Frontal cortex (tissue), 4 donors: ENCODE measurements at regions not wholly inside any gene's neighbourhood (a gene's known extent, or its start where the extent isn't known, plus 50 kb on each side); places are given as distances from the start of the nearest gene placed in this dataset. TPM values are rescaled to one million over a fixed set of nuclear protein-coding genes. Genes with fewer than 3 reads are reported as not detected.

Source experiments
- DNase-seq, 2 donors: peaks; one replicate each; pipeline ENCODE4 v3.0.0; 2012; ENCODE audit warnings: low spot score in 2 of 2
- FAIRE-seq: peaks from 2 replicates; lab custom pipeline; 2012; peaks lifted over from hg19 to GRCh38; lab: Jason Lieb, UNC
- small RNA-seq: library from RNA; depleted of rRNA; stranded (forward); fragments of <200 nt; gene quantifications from one replicate; pipeline ENCODE3, GENCODE V24; 2014
- donor health status: control.
- donor health status: control.
- donor health status: control.

DNA sequence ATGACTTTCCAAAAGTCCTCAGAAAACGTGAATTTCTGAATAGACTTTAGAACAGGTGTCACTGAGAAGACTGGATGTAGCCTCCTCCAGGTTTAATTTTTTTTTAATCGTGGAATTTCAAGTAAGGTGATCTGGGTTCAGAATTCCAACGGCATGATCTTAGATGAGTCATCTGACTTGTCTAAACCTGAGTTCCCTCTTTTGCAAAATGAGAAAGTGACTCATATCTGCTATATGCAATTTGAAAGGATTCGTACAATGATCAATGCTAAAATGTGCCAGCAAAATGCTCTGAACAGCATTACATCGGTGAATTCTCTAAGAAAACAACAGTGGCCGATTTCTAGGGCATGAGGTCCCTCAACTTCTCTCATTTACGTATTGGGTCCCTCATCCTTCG lies 69.1 kb upstream of the ZNF516 start:
- no peak for DNase-seq
- FAIRE-seq, result no peak

DNA sequence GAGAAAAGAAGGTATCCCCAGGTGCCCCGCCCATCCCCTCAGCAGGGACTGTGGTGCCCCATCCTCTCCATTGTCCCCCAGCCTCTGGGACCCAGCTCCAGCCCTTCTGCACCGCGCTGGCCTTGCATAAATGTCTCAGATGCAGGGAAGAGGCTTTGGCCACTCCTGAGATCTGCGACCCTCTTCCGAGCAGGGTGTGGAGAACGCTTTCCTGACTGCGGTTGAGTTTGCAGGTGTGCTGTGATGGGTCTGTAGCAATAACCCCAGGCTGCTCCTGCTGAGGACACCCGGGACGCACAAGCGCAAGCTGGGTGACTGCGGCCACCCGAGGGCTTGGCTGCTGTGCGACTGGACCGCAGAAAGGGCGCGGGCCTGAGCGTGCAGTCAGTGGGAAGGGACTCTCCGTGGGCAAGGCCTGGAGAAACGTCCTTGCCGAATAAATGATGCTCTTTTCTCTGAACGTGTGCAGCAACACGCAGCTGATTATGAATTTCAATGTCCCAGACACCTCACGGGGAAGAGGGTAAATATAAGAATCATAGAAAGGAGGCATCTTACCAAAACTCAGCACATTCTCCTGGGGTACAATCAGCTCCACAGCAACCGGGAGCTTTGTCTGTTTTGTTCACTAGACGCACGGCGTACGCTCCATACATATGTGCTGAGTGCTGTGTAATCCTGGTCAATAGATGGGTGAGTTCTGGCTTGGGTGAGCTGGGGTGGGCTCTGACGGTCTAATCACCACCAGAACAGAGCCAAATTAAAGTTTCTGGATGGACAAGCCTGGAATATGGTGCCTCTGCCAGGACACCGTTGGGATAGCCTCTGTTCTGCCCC lies 67.5 kb upstream of the ZNF516 start:
- no peak for FAIRE-seq
- no peak for DNase-seq

DNA sequence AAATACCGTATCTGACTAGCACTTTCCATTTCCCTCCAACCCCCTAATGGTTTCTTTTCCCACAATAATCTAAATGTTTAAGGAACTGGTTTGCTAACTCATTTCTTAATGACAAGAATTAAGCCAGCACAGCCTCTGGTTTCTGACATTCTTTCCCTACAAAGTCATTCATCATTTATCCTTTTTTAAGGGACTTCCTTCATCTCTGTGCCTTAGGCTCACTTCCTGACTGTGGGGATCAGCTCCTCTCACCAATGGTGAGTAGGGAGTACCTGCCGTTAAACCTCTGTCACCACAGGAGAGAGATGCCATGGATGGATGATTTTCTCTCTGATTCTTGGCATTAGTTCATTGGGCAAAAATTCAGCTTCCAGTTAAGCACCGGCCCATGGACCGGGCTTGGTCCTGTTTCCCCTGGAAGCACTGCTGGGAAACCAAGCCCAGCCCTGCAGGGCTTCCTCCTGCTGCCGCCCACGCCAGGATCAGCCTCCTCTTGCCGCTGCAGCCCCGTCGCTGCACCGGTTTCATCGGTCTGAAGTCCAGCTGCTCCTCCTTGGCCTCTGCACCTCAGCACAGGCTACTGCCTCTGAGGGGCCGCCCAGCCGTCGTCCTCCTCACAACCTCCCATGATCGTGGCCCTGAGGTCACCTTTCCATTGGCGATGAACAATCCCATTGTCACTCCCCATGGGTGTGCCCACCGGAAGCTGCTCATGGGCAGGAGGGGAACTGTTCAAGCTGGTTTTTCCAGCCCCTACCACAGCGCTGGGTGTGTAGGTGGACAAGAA lies 64.0 kb upstream of the ZNF516 start:
- no peak for FAIRE-seq

DNA sequence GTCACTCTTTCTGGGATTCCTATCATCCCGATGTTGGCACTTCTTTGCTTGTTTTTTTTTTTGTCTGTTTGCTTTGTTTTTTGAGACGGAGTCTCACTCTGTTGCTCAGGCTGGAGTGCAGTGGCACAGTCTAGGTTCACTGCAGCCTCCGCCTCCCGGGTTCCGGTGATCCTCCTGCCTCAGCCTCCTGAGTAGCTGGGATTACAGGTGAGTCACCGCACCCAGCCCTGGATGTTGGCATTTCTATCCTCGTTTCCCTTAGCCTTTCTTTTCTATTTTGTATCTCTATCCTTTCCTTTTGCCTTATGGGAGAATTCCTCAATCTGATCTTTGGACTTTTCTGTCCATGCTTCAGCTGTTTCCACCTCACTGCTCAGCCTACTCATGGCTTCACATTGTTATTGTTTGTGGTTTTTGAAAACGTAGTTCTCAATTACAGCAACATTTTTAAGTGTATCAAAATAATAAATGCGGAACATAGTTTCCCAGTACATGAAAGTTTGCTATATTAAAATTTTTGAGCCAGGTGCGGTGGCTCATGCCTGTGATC lies 62.1 kb upstream of the ZNF516 start:
- no peak for FAIRE-seq
- DNase-seq, result no peak

More for the DNA sequence above, 64.0 kb upstream of the ZNF516 start:
- DNase-seq, result no peak

DNA sequence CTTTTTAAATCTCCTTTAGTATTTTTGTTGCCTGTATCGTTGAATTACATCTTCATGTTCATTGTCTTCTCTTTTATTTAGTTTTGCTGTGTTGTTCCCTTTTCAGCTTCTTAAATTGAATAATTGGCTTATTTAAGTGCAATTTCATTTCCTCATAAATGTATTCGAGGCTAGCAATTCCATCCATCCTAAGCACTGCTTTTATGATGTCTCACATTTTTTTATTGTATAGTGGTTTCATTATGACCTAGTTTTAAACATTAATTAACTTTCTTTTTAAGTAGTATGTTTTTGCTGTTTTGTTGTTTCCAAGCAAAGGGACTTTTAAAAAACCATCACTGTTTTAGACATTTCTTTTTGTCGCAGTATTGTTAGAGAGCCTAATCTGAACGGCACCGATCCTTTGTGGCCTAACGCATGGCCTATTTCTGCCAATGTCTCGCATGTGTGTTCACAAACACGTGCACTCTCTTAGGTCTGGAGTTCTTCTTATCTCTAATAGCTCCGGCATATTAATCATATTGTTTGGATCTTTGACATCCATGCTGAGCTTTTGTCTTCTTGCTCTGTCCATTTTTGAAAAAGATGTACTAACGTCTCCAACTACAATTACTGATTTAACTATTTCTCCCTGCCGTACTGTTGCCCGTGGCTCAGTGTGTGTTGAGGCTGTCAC lies 59.6 kb upstream of the ZNF516 start:
- FAIRE-seq (no peak), DNase-seq (no peak)

DNA sequence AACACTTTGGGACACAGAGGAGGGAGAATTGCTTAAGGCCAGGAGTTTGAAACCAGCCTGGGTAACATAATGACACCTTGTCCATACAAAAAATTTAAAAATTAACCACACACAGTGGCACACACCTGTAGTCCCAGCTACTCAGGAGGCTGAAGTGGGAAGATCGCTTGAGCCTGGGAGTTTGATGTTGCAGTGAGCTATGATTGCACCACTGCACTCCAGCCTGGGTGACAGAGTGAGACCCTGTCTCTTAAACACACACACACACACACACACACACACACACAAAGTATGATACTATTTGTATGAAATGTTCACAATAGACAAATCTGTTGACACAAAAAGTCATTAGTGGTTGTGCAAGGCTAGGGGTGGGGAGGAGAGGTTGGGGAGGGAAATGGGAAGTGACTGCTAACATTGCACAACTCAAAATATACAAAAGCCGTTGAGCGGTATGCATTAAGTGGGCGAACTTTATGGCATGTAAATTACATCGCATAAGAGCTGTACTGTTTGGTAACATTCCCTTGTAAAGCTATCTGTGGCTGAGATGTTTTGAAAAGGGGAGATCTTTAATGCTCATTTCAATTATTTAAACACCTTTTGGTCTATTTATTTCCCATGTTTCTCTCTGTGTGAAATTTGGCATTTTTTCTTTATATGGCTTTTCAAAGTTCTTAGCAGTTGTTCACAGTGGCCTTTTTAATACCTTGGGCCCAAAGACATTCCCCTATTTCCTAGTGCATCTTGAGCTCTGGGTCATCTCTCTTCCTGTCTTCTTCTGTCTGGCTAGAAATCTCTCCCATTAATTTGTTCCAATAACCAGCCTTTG lies 58.9 kb upstream of the ZNF516 start:
- no peak for DNase-seq
- no peak for FAIRE-seq

DNA sequence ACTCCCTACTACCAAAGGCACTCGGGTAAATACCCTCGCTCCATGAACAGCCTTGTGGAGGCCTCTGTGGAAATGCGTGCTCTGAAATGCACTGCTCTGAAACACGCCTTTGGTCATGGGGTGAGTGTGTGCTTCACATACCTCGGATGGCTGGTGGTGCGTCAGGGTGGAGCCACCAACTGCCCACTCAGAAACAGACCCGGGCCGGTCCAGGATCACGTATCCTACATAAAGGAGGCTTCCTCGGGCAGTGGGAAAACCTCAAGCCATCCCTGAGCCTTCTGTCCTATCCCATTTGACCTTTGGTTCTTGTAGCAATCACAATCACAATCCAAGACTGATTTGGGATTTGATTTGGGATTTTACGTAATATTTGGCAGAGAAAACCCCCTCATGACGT lies 53.5 kb upstream of the ZNF516 start:
- FAIRE-seq (no peak), DNase-seq (no peak)

DNA sequence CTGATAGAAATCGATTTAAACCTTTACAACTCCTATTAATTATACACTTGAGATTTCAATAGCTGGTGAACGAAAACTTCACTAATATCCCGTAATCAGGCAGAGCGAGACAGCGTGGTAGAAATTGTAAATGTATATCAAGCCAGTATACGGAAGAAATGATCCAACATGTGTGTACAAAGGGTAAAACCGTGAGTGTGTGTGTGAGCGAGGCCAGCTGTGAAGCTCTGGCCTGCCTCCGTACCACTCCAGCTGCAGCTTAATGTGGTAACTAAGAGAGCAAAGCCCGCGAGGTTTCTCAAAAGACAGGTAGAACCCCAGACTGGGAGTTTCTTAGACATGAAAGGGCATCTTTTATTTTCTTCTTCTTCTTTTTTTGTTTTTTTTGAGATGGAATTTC lies 52.3 kb upstream of the ZNF516 start:
- no peak for FAIRE-seq
- DNase-seq, result no peak

DNA sequence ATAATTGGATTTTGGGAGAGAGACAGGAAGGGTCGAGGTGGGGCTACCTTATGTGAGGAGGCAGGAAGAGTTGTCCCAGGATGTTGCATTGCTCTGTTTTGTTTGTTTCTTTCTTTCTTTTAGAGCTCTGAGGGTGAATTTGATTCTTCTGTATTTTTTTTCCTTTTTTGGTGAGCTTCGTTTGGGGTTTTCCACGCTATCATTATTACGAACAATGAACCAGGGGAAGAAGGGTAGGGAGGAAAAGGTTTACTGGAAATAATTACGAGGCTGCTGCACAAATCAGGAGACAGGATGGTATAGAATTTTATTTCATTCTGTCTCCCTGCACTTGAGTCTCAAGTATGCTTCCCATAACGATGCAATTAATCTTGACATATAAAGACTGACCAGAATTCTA lies 51.4 kb upstream of the ZNF516 start:
- no peak for DNase-seq
- FAIRE-seq, result no peak

DNA sequence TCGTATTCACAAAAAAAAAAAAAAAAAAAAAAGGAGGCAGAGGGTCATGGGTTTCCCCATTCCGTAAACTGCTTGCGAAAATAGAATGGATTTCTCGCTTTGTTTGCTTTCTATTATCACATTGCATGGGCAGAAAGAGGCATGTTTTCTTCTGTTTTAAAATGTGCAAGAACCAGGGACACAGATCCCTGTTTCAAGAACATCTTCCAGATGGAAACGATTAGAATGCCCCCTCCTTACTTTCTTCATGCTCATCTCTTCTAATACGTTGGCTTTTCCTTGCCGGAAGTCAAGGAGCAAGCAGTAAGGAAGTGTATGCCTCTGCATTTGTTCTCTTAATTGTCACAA lies 51.0 kb upstream of the ZNF516 start:
- FAIRE-seq, result no peak
- DNase-seq, result no peak

DNA sequence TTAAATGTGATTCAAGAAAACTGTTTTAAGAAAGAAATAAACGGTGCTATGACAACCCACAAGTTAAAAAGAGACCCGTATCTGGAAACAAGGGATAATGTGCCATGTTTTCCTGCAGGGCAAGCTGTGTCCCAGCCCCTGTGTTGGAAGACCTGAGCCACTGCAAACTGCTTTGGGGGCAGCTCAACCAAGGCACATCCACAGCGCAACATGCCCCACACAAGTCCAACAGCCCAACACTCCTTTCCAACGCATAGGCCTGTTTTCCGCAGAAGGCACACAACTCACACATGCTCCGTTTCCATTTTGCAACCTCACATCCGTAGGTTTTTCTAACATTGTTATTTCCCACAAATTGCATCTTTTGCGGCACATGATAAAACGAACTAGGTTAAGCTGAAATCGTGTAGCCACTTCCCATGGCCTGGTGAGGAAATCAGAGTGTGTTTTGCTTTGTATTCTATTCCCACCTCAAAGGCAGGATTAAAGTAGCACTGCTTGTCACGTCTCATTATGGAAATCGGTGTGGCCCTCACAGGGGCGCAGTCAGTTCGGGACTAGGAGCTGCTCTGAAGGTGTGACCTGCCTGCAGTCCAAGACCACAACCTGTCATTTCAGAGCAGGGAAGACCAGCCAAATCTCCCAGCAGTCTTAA lies 50.5 kb upstream of the ZNF516 start:
- FAIRE-seq, result no peak
- DNase-seq, result no peak

DNA sequence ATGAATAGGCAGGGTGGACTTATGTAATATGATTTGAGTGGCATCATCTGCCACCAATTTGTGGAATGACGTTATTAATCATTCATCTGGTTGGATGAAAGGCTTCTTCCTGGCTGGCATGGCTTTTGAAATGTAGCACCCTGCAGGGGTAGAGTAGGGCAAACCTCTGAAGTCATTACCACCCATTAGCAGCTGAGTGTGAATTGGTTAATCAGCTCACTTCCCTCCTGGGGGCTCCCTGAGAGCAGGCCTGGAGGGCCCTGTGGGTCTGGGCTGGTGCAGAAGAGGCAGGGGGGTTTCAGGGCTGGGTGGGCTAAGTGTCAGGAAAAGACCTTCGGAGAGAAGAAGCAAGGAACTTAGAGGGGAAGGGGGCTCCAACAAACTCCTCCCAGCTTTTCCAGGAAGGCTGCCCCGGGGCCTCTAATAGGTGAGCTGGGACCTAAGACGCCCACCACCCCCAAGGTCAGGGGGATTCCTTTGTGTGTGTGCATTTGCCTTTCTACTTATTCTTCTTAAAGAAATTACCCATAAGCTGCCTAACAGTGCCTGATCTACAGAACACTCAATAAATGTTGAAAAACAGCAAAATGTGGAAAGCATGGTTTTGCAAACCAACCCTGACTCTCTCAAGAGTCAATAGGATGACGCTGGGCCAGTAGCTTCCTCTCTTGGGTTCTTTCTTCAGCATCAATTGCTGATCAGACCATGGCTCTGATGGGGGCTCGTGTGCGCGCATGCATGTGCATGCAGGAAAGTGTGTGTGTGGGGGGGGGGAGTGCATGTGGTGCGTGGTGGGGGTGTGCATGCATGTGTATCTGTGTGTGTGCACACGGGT lies 49.7 kb upstream of the ZNF516 start:
- FAIRE-seq (no peak), DNase-seq (no peak)

Small RNA genes in the stretch of these regions (small RNA-seq; reads per million reads assigned to genes)
- gene AC139085.1, result not detected
